NCI-H2171 (cell line): ENCODE measurements at regions not wholly inside any gene's neighbourhood (a gene's known extent, or its start where the extent isn't known, plus 50 kb on each side); places are given as distances from the start of the nearest gene placed in this dataset.
A peak's percentile ranks its signal among the peaks of the same experiment; 100 is the strongest.
"Not testable (repeated sequence)": the region's sequence is repeated elsewhere in the genome, so short reads cannot be mapped to it uniquely, and the experiment has no call there.

ENCODE experiments used
- DNase-seq: peaks from one replicate; lab custom pipeline; 2025; lab: John Stamatoyannopoulos, UW

DNA sequence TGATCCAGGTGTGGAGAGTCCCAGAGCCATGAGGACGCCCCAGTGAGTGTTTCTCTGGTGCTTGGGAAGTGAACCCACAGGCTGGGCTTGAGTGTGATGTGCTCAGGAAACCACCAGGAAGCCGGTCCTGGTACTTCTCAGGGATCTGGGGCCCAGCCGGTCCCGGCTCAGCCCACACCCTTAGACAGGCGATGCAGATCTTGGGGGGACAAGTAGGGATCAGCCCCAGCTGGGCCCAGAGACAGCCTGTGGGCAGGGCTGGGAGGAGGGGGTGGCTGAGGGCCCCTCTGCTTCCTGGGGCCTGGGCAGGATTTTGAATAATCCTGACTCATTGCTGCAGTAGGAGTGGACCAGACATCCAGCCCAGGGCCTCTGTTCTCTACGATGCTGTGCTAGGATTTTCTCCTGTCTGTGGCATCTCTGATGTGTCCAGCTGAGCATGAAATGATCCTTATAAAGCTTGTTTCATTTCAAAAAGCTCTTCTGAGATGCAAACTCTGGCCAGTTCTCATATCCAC lies 698.0 kb downstream of the PTPRU start:
- no peak for DNase-seq

DNA sequence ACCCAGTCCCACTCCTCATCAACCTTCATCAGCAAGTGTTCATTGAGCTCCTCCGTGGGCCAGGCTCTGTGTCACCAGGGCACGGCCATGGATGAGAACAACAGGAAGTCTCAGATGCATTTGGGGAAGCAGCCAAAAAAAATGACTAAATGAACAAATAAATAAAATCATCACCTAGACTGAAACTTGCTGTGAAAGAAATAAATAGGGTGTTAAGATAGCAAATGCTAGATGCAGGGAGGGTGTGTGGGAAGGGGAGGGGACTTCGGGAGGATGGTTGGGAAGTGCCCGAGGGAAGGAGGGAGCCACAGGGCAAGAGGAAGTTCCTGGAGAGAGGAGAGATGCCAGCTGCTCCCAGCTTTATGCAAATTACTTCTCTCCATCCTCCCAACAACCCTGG lies 696.7 kb downstream of the PTPRU start:
- no peak for DNase-seq

DNA sequence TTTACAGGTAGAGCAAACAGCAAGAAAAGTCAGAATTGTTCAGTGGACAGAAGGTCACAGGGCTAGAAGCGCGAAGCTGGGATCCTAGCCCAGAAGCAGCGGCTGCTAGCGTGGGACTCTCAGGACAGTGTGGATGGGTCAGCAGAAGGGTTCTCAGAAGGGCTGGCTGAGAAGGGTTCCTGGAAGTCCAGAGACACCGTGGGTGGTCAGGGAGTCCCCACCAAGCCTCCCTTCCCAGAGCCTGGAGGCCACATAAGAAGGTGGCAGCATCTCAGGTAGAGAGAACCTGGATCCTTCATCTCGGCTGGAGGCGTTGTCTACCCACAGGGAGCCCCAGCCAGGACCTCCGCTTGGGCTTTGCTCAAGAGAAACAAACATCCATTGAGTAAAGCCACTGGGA lies 696.3 kb downstream of the PTPRU start:
- DNase-seq: no peak

DNA sequence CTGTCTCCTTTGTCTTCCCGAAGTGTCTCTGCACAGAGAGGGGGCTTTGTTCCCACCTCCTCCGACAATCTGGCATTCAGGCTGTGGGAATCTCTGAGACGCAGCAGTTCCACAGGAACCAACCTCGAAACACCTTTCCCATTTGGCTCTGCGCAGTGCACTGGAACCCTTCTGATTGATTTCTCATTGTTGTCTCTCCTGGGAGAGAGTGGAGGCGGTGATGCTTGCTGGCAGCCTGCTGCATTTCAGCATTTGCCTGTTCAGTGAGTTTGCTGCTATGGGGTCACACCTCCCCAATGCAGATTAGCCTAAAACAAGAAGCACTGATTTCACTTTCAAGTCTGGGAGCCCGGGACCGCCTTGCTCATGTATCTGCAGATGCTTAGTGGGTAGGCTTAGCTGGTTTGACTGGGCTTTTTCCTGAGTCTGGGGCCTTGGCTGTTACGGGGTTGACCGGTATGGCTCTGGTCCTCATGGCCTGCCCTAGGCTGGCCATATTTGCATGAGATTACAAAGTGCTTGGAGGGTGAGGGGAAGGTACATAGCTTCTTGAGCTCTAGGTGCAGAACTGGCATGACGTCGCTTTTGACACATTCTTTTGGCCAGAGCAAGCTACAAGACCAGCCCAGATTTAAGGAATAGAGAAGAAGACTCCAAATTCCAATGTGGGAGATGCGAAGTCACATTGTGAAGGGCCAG lies 695.3 kb downstream of the PTPRU start:
- no peak for DNase-seq

- DNase-seq: no peak
These were observed 688.7 kb downstream of the PTPRU start for GRCh38 chr1:29925058-29925457.

- DNase-seq: no peak
These were observed 687.7 kb downstream of the PTPRU start for GRCh38 chr1:29924017-29924431.

GRCh38 chr1:29921741-29922140 lies 685.4 kb downstream of the PTPRU start:
- DNase-seq: no peak

DNA sequence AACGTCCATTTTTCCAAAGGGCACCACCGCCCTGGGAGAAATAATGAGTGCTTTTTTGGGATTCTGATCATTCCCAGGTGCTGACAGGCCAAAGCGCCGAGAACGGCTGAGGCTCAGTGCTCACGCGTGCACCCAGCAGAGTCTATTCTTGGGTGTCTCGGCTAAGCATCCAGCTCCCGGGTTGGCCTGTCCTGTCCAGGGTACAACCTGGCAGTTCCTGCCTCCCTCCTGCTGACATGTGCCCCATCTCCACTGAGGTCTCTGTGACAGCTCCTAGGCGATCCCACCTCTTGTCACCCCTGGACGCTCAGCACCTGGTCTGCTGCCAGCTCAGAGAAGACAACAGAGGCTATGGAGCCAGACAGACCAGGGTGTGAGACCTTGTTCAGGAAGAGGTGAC lies 684.5 kb downstream of the PTPRU start:
- no peak for DNase-seq

DNA sequence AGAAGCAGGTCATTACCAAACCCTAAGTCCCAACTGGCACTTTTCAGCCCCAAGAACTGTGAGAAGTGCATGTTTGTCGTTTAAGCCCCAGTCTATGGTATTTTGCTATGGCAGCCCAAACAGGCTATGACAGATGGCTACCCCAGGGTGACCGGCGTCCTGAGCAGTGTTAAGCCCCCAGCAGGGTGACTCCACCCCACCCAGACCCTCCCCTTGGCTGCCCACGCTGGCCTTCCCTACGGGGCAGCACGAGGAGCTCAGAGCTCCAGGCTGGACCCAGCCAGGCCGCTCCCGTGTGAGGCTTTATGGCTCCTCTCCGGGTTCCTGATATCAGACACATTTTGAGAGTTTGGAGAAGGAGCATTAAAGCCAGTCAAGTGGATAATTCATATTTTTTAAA lies 684.0 kb downstream of the PTPRU start:
- DNase-seq: no peak

DNA sequence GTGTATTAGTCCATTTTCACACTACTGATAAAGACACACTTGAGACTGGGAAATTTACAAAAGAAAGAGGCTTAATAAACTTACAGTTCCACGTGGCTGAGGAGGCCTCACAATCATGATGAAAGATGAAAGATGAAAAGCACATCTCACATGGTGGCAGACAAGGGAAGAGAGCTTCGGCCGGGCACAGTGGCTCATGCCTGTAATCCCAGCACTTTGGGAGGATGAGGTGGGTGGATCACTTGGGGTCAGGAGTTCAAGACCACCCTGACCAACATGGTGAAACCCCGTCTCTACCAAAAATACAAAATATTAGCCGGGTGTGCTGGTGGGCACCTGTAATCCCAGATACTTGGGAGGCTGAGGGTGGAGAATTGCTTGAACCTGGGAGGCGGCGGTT lies 682.7 kb downstream of the PTPRU start:
- not testable (repeated sequence) for DNase-seq

DNA sequence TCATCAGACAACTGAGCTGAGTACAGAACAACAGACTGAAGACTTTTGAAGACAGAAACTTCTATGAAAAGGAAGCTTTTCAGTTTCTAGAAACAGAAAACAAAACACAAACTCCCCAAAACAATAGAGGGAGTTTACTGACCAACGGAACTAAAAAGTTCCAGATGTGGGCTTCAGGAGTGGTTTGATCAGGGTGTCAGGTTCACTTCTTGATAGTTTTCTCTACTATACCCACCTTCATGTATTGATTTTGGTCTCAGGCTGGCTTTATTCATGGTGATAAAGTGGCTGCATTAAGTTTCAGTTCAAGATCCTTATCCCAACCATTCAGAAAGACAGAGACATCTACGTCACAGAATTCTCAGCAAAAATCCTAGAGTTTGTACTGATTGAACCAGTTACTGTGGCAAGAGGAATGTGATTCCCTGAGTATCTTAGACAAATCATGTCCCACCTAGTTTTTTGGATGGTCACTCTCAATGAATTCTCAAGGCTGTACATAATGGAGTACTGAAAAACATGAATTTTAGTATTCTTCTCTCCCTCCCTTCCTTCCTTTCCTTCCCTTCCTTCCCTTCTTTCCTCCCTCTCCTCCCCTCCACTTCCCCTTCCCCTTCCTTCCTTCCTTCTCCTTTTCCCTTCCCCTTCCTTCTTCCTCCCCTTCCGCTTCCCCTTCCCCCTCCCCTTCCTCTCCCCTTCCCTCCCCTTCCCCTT lies 680.5 kb downstream of the PTPRU start:
- no peak for DNase-seq

GRCh38 chr1:29914936-29915335 lies 678.6 kb downstream of the PTPRU start:
- DNase-seq: no peak

GRCh38 chr1:29912425-29912824 lies 676.1 kb downstream of the PTPRU start:
- DNase-seq: no peak

- DNase-seq: no peak
These were observed 673.6 kb downstream of the PTPRU start for GRCh38 chr1:29909962-29910361.

- no peak for DNase-seq
These were observed 671.3 kb downstream of the PTPRU start for GRCh38 chr1:29907596-29907995.

GRCh38 chr1:29906927-29907326 lies 670.6 kb downstream of the PTPRU start:
- no peak for DNase-seq

DNA sequence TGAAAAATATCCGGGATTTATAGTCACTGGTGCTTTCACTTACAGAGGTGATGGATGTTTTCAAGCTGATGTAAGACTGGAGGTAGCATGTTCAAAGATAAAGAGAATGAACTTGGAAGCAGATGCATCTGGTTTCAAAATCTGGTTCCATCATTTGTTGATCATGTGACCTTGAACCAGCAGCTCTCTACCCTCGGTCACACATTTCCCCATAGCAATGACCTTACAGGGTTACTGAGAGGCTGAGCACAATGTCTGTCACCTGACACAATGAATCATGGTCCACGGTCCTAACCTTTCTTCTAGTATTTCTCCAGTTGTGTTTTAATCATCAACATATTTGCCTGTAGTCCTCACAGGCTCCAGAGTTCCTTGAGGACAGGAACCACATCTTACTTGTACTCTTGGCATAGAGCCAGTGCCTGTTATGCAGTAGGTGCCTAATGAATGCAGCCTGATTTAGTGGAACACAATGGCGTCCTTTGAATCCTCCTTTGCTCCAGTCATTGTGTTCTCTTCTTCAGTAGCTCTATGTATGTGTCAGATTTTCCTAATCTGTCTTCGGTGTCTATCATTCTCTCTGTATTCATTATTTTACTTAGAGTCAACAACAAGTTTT lies 667.3 kb downstream of the PTPRU start:
- no peak for DNase-seq

DNA sequence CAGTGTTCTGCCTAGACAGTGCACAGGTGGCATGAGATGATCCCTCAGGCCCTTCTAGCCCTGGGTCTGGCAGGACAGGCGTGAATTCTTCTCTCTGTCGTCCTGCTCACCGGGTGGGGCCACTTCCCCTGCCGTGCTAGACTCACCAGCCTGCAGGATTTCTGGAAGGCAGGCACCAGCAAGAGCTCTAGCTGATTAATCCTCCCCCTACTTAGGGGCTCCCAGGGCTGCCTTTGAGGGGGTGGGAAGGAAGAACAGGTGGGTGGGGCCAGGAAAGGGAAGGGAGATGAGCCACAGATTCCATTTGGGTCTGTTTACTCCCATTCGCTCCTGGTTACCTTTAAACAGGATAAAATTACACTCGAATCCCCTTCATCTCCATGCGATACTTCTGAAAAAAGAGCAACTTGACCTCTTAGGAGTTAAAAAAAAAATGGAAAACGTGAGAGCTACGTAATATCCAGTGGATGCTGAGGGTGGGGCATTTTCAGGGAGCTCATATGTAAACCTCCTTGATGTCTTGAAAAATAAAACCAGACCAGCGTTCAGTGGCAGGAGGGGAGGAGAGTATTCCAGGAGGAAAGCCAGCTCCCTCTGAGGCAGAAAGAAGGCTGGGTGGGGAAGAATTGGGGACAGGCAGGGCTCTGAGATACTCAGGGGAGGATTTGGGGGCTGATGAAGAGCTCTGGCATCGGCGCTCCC lies 665.5 kb downstream of the PTPRU start:
- DNase-seq: peak; percentile 18

GRCh38 chr1:29900712-29901111 lies 664.4 kb downstream of the PTPRU start:
- no peak for DNase-seq

GRCh38 chr1:29900104-29900679 lies 663.9 kb downstream of the PTPRU start:
- no peak for DNase-seq

GRCh38 chr1:29896791-29897714 lies 660.7 kb downstream of the PTPRU start:
- no peak for DNase-seq
